HG03196 (cell line): ENCODE measurements at regions not wholly inside any gene's neighbourhood (a gene's known extent, or its start where the extent isn't known, plus 50 kb on each side); places are given as distances from the start of the nearest gene placed in this dataset.
"Not testable (repeated sequence)": the region's sequence is repeated elsewhere in the genome, so short reads cannot be mapped to it uniquely, and the experiment has no call there.

Experiments used
- ATAC-seq: cut with Tn5 transposase; IDR thresholded peaks from one replicate; pipeline ENCODE4 v1.9.1; 2021; ENCODE audit not compliant: unreplicated experiment

DNA sequence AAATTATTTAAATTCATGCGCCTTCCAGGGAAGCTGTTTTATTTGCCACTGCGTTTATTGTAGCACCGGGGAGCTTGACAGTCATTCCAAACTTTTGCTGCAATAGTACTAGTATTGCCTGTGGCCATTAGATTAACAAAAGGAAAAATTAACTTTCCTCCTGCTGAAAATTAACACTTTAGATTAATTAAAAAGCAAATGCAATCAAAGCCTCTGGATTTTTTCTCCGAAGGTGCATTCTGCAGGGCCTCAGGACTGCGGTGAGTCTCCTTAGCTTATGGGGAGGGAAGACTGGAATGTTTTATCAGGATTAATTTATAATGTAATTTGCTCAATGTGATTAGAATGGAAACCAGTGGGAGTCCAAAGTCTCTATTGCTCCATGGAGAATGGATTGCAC, 456.4 kb upstream of the CFAP20DC start:
- ATAC-seq = no peak

- ATAC-seq = no peak
Observed at GRCh38 chr3:59503441-59503840, 453.6 kb upstream of the CFAP20DC start.

- no peak for ATAC-seq
Observed at GRCh38 chr3:59502806-59503205, 453.0 kb upstream of the CFAP20DC start.

- ATAC-seq = no peak
Observed at GRCh38 chr3:59499954-59500353, 450.1 kb upstream of the CFAP20DC start.

DNA sequence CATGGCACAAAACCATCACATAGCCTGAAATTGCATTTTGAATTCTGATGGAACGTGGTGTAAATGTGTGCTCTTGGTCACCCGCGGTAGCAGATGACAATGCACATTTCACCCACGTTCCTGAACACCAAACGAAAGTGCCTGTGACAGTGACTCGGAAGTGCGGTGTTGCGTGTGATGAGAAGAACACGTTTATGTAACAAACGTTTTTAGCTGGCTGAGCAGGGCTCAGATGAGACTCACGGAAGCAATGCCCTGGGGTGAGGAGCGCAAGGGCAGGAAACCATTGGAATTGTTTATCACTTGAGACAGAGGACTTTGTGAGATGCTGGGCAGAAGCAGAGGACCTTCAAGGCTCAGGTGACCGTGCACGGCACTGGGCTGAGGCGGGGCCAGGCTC, 449.2 kb upstream of the CFAP20DC start:
- ATAC-seq = no peak

DNA sequence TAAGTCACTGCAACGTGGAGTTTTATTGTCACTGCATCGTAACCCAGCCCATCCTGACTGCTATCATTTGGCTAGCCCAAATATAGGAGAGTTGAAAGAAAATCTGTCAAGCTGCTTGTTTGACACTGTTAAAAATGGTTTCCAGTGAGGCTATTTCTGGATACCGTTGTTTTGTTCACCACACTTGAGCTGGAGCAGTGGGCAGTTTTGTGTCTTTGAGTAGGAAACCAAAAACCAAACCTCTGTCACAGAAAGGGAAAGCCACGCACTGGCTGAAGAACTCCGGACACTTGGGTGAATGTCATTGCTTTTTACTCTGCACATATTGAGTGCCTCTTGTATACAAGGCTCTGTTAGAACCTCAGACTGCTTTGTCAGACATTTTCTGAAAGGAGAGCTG, 446.4 kb upstream of the CFAP20DC start:
- ATAC-seq = no peak

DNA sequence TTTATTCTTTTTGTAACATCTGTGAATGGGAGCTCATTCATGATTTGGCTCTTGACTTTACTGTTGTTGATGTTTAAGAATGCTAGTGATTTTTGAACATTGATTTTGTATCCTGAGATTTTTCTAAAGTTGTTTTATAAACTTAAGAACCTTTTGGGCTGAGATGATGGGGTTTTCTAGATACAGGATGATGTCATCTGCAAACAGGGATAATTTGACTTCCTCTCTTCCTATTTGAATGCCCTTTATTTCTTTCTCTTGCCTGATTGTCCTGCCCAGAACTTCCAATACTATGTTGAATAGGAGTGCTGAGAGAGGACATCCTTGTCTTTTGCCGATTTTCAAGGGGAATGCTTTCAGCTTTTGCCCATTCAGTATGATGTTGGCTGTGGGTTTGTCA, 445.1 kb upstream of the CFAP20DC start:
- ATAC-seq = not testable (repeated sequence)

- no peak for ATAC-seq
Observed at GRCh38 chr3:59486520-59486919, 436.7 kb upstream of the CFAP20DC start.

DNA sequence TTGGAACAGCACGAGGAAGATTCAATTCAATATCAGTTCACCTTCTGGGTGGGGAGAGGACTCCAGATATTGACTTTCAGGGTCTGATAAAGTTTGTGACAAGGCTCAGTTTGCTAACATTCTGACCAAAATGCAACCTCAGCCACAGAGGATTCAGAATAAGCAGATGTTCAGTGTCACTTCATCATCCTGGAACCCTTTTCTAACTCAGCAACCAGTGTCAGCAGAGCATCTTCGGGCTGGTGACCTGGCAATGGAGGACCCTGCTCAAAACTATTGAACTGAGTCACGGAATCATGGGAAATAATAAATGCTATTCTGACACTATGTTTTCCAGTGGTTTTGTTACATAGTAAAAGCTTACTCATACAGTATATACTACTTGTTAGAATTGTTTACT, 433.4 kb upstream of the CFAP20DC start:
- no peak for ATAC-seq

GRCh38 chr3:59482684-59483083, 432.9 kb upstream of the CFAP20DC start:
- no peak for ATAC-seq

GRCh38 chr3:59481776-59482400, 432.1 kb upstream of the CFAP20DC start:
- no peak for ATAC-seq

DNA sequence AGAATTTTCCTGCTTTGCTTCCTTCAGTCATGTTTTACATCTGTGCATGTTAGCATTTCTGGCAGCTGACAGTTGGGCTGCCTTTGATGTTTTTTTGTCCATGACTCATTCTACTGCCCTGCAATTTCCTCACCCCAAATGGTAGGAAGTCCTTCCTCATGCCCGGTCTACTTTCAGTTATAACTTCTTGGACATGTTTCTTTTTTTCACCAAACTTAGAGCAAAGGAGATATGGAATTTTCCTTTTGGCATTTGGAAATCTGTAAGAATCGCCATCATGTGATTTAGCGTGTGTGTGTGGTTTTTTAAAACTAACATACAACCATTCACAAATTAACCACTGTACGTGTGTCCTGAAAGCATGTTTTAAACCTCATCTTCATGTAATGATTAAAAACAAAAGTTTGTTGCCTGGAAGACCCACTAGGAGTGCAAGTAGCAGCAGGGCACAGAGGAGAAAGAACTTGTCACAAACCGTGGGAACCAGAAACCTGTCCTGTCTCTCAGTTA, 430.7 kb upstream of the CFAP20DC start:
- peak; percentile 75 for ATAC-seq

- no peak for ATAC-seq
Observed at GRCh38 chr3:59473636-59474035, 423.8 kb upstream of the CFAP20DC start.

GRCh38 chr3:59472541-59472940, 422.7 kb upstream of the CFAP20DC start:
- ATAC-seq = no peak

DNA sequence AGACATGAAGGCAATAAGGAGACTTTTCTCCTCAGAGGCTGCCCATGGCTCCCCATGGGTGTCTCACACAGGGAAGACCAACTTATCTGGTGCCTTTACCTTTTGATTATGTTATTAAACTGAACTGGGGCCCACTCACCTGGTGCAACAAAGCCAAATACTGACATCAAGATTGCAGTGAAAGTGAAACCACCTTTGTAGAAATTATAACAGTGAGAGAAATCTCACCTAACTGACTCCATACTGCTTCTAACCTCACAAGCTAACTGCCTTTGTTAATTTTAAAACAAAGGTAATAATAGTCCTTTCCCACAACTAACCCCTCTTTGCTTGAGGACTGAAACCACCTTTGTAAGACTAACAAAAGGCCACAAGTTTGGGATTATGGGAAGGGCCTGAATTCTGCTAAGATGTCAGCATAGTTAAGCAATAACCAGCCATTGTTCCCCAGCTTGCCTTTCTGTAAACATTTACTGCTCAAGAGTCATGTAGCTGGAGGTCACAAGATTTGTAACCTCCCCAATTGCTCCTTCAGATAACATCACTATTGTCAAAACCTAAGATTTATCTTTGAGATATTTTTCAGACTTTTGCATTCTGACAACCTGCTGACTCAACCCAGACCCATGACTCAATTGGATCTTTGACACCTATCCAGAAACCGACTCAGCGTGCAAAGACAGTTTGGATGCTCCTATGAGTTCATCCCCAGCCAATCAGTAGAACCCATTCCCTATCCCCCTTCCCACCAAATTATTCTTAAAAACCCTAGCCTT, 420.3 kb upstream of the CFAP20DC start:
- no peak for ATAC-seq

DNA sequence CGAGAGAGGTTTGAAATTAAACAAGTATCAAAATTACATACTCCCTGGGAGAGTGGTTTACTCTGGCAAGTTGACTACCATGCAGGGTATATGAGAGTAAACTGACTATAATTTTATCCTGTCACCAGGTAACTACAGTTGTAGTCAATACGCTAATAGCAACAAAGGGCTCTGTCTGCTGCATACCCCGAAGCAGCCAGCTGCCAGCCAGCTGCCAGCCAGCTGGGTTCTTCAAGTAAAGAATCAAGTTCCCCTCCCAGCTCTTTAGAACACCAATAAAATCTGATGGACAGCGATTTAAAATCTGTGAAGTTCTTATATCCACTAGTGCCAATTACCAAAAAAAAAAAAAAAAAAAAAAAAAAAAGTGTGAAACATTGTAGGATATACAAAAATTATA, 417.7 kb upstream of the CFAP20DC start:
- ATAC-seq = no peak

DNA sequence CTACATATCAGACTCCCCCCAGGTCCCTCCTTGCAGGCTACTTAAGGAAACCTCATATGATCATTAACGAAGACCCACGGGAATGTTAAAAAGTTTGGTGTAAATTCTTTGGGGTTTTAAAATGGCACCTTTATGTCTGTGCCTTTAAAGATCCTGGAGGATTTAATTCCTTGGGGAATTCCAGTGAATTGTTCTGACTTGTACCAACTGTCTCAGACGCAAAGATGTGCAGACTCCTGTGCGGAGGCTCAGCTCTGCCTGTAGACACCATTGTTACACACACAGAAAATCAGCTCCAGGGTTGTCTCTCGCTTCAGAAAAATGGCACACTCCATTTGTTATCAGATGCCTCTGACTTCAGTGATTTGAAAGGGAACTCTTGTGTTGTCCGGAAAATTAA, 414.4 kb upstream of the CFAP20DC start:
- no peak for ATAC-seq

DNA sequence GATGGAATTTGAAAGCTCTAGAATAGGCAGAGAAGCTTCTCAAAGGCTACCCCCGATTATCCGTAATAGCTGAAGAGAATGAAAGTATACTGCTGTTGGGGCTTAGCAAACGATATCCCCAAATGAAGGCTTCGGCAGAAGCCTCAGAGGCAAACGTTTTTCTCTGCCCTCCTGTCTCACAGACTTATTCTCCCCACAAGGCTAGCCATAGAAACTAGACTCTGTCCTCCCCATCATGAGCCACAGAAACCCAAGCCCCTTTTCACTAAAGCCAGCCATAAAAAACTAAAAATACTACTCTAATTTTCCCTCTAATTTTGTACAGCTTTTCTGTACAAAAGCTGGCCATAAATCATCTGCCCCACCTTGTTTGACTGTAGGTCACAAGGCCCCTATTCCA, 413.4 kb upstream of the CFAP20DC start:
- ATAC-seq = no peak

GRCh38 chr3:59460068-59460467, 410.2 kb upstream of the CFAP20DC start:
- ATAC-seq = no peak

- ATAC-seq = peak; percentile 90
Observed at GRCh38 chr3:59456852-59457485, 407.1 kb upstream of the CFAP20DC start.

- no peak for ATAC-seq
Observed at GRCh38 chr3:59451800-59452746, 402.2 kb upstream of the CFAP20DC start.
